ENCODE measurements at regions not wholly inside any gene's neighbourhood (a gene's known extent, or its start where the extent isn't known, plus 50 kb on each side); places are given as distances from the start of the nearest gene placed in this dataset.

GRCh38 chr3:180296971-180297370 is 260.2 kb upstream of the PEX5L start (continued):
- TF ChIP-seq ZUFSP (CRISPR knock-in tag; IDR thresholded peaks at IDR 0.05; ENCODE audit: borderline replicate concordance) = no peak
- no peak for TF ChIP-seq IRF9 (CRISPR knock-in tag; IDR thresholded peaks at IDR 0.05; ENCODE audit: borderline replicate concordance)
- no peak for TF ChIP-seq TEAD2 (CRISPR knock-in tag; IDR thresholded peaks at IDR 0.05)
- TF ChIP-seq CTCF (CRISPR knock-in tag; IDR thresholded peaks at IDR 0.05) = no peak
- no peak for TF ChIP-seq ZNF740 (CRISPR knock-in tag; IDR thresholded peaks at IDR 0.05)
- TF ChIP-seq ZNF619 (CRISPR knock-in tag; IDR thresholded peaks at IDR 0.05) = no peak
- no peak for TF ChIP-seq TARDBP (CRISPR knock-in tag; IDR thresholded peaks at IDR 0.05)
- no peak for TF ChIP-seq ZNF354B (CRISPR knock-in tag; IDR thresholded peaks at IDR 0.05)

GRCh38 chr3:180306155-180306554 is 269.4 kb upstream of the PEX5L start:
- no peak for ATAC-seq
- no peak overlapping the region for H3K9ac ChIP-seq (ENCODE audit: insufficient read depth, low read depth, low read length)
- no TSS peak for BruUV-seq (replicated peaks)
- H3K36me3 ChIP-seq (replicated peaks in 1 of 2; ENCODE audit: control insufficient read depth in 1 of 2, insufficient read depth in 2 of 2, low read length in 2 of 2) = no peaks in the 10 kb centered on the region
- H3K4me3 ChIP-seq (replicated peaks in 1 of 3; ENCODE audit: insufficient read depth in 1 of 3, low read depth in 2 of 3, low read length in 3 of 3) = no peak overlapping the region
- no peaks in the 10 kb centered on the region for H3K4me1 ChIP-seq (ENCODE audit: insufficient read depth, low read length)
- in situ Hi-C loops (cut with HindIII; ENCODE audit: extremely low pct_ligation_motif_present, low pct_unique_long_range_greater_than_20kb) = no loop called here
- H3K4me2 ChIP-seq (ENCODE audit: low read depth, low read length) = no peak overlapping the region
- no peak overlapping the region for H3K27ac ChIP-seq (ENCODE audit: extremely low read length, insufficient read depth, low read length)
- WGBS (ENCODE audit: low lambda C conversion rate) = 0% methylated on average over 1 of the region's 1 CpG
- no peaks in the 10 kb centered on the region for H4K20me1 ChIP-seq (ENCODE audit: insufficient read depth, low read length)
- no peaks in the 10 kb centered on the region for H3K9me3 ChIP-seq (ENCODE audit: low read length)
- intact Hi-C loops (cut with micrococcal nuclease; ENCODE audit: unreplicated experiment) = no loop called here
- no peak for DNase-seq (ENCODE audit: low spot score)
- ChIA-PET POLR2A (no interaction called here), CTCF (ENCODE audit: low intra/inter-chr PET ratio, low total read pairs) (no interaction called here)
- H3K79me2 ChIP-seq (ENCODE audit: insufficient read depth, low read length) = no peaks in the 10 kb centered on the region
- FAIRE-seq = no peak
- no peak overlapping the region for H2AFZ ChIP-seq (ENCODE audit: low read length)
- H3K27me3 ChIP-seq (ENCODE audit: control insufficient read depth in 1 of 2, insufficient read depth in 2 of 2, low read length in 2 of 2) = no peaks in the 10 kb centered on the region
- TF ChIP-seq KDM3A (CRISPR knock-in tag; IDR thresholded peaks at IDR 0.05; ENCODE audit: low read depth) = no peak
- no peak for TF ChIP-seq ZNF652 (CRISPR knock-in tag; IDR thresholded peaks at IDR 0.05; ENCODE audit: borderline replicate concordance, low read depth)
- TF ChIP-seq PCBP2 (optimal IDR thresholded peaks at IDR 0.05; ENCODE audit: low read depth, low read length, poor library complexity, severe bottlenecking) = no peak
- no peak for TF ChIP-seq ZNF292 (CRISPR knock-in tag; IDR thresholded peaks at IDR 0.05; ENCODE audit: borderline replicate concordance, low read depth)
- TF ChIP-seq ZMYM2 (CRISPR knock-in tag; IDR thresholded peaks at IDR 0.05) = no peak
- TF ChIP-seq GRHL1 (CRISPR knock-in tag; conservative IDR thresholded peaks at IDR 0.05) = no peak
- no peak for TF ChIP-seq HNF4A (CRISPR knock-in tag; IDR thresholded peaks at IDR 0.05)
- TF ChIP-seq CBX2 (IDR thresholded peaks at IDR 0.05; ENCODE audit: low read depth, low read length) = no peak
- TF ChIP-seq CBX2 (CRISPR knock-in tag; IDR thresholded peaks at IDR 0.05; ENCODE audit: low read depth) = no peak
- no peak for TF ChIP-seq ZNF589 (CRISPR knock-in tag; conservative IDR thresholded peaks at IDR 0.05)
